ENCODE measurements at regions not wholly inside any gene's neighbourhood (a gene's known extent, or its start where the extent isn't known, plus 50 kb on each side); places are given as distances from the start of the nearest gene placed in this dataset.
"Not testable (repeated sequence)": the region's sequence is repeated elsewhere in the genome, so short reads cannot be mapped to it uniquely, and the experiment has no call there.

GRCh38 chr19:20371911-20372310 is 193.7 kb downstream of the ZNF737 start (continued):
- TF ChIP-seq ZBTB33 (IDR thresholded peaks at IDR 0.05; ENCODE audit: borderline replicate concordance, low read depth) (no peak), RAD21 (IDR thresholded peaks at IDR 0.05; ENCODE audit: low read length) (no peak), GABPA (IDR thresholded peaks at IDR 0.05; ENCODE audit: low read depth) (no peak), EZH2phosphoT487 (IDR thresholded peaks at IDR 0.05; ENCODE audit: borderline replicate concordance, low read depth) (no peak), PBX3 (IDR thresholded peaks at IDR 0.05) (no peak), YY1 (IDR thresholded peaks at IDR 0.05; ENCODE audit: low read depth) (no peak)

GRCh38 chr19:20371304-20371703 is 194.3 kb downstream of the ZNF737 start:
- H3K9ac ChIP-seq; H4K20me1 ChIP-seq (ENCODE audit: insufficient read depth); DNase-seq; H3K4me3 ChIP-seq (ENCODE audit: low read depth in 2 of 2, low read length in 1 of 2); H2AFZ ChIP-seq (ENCODE audit: low read depth); H3K4me1 ChIP-seq (ENCODE audit: control insufficient read depth in 1 of 2, insufficient read depth in 2 of 2, low read depth in 1 of 2, low read length in 1 of 2); H3K79me2 ChIP-seq (ENCODE audit: insufficient read depth); H3K27me3 ChIP-seq (ENCODE audit: insufficient read depth); H3K4me2 ChIP-seq; POLR2A ChIA-PET; H3K9me2 ChIP-seq; H3K9me3 ChIP-seq; H3F3A ChIP-seq (replicated peaks; ENCODE audit: insufficient read depth); H3K27ac ChIP-seq (ENCODE audit: low read depth in 2 of 2, low read length in 1 of 2); H3K36me3 ChIP-seq (replicated peaks in 1 of 2; ENCODE audit: control insufficient read depth in 1 of 2, insufficient read depth in 2 of 2, low read length in 1 of 2): not testable (repeated sequence)
- CTCF ChIA-PET, result interaction anchor here (1.9 to 6.7 kb wide), 2 partner anchors 11 to 124 kb away, joined by 5 to 34 read pairs; no protein-coding TSS in a partner anchor
- 40% methylated on average over 6 of the region's 6 CpGs for WGBS (ENCODE audit: low lambda C conversion rate)

- CTCF ChIA-PET, result interaction anchor here (0.6 to 6.7 kb wide), 2 partner anchors 8 to 121 kb away, joined by 3 to 34 read pairs; no protein-coding TSS in a partner anchor
- Histone ChIP-seq H3K27ac (ENCODE audit: low read depth in 2 of 2, low read length in 1 of 2) (no peak overlapping the region), H2AFZ (ENCODE audit: low read depth) (no peak overlapping the region), H3K27me3 (ENCODE audit: insufficient read depth) (no peaks in the 10 kb centered on the region), H3K9me3 (peaks cover 7% of the 10 kb centered on the region; the same call in 1 of the 2 replicates), H3F3A (replicated peaks; ENCODE audit: insufficient read depth) (no peaks in the 10 kb centered on the region), H3K4me2 (no peak overlapping the region), H3K4me1 (ENCODE audit: control insufficient read depth in 1 of 2, insufficient read depth in 2 of 2, low read depth in 1 of 2, low read length in 1 of 2) (no peaks in the 10 kb centered on the region; a peak in 1 of 4 replicates), H3K9ac (no peak overlapping the region), H4K20me1 (ENCODE audit: insufficient read depth) (no peaks in the 10 kb centered on the region), H3K36me3 (replicated peaks in 1 of 2; ENCODE audit: control insufficient read depth in 1 of 2, insufficient read depth in 2 of 2, low read length in 1 of 2) (no peaks in the 10 kb centered on the region), H3K4me3 (ENCODE audit: low read depth in 2 of 2, low read length in 1 of 2) (no peak overlapping the region), H3K9me2 (no peaks in the 10 kb centered on the region), H3K79me2 (ENCODE audit: insufficient read depth) (no peaks in the 10 kb centered on the region)
- POLR2A ChIA-PET, result interaction anchor here (0.6 kb wide), 1 partner anchor 197 kb away, joined by 3 read pairs; no protein-coding TSS in a partner anchor
- no peak for TF ChIP-seq SIN3A (IDR thresholded peaks at IDR 0.05; ENCODE audit: borderline replicate concordance, low read depth, low read length)
- TF ChIP-seq USF2 (IDR thresholded peaks at IDR 0.05; ENCODE audit: borderline replicate concordance, low read depth, low read length), result no peak
- no peak for TF ChIP-seq EZH2phosphoT487 (IDR thresholded peaks at IDR 0.05; ENCODE audit: borderline replicate concordance, low read depth)
- no peak for TF ChIP-seq FOSL2 (IDR thresholded peaks at IDR 0.05; ENCODE audit: borderline replicate concordance, low read depth)
- TF ChIP-seq FOXM1 (IDR thresholded peaks at IDR 0.05; ENCODE audit: low read depth), result no peak
- no peak for TF ChIP-seq FOXJ3 (CRISPR knock-in tag; IDR thresholded peaks at IDR 0.05)
- no peak for TF ChIP-seq NFIC (IDR thresholded peaks at IDR 0.05; ENCODE audit: borderline replicate concordance)
- TF ChIP-seq IRF3 (IDR thresholded peaks at IDR 0.05; ENCODE audit: low read depth, low read length), result no peak
- TF ChIP-seq CTCF (IDR thresholded peaks at IDR 0.05), result no peak
- TF ChIP-seq RXRA (IDR thresholded peaks at IDR 0.05; ENCODE audit: borderline replicate concordance, low read depth), result no peak
- TF ChIP-seq NRF1 (IDR thresholded peaks at IDR 0.05; ENCODE audit: low read depth, low read length), result no peak
- TF ChIP-seq TAF1 (IDR thresholded peaks at IDR 0.05; ENCODE audit: borderline replicate concordance, low read depth, low read length), result no peak
- TF ChIP-seq YY1 (IDR thresholded peaks at IDR 0.05; ENCODE audit: low read depth), result no peak
- no peak for TF ChIP-seq TCF12 (IDR thresholded peaks at IDR 0.05)
- WGBS (ENCODE audit: low lambda C conversion rate), result 29% methylated on average over 6 of the region's 8 CpGs
- DNase-seq, result no peak
Observed at GRCh38 chr19:20367811-20368294, 197.7 kb downstream of the ZNF737 start.

Data from SK-N-SH (cell line).